Activated CD4-positive, alpha-beta T cell treated with anti-CD3 and anti-CD28 coated beads for 1 hour (primary cell): ENCODE measurements at regions not wholly inside any gene's neighbourhood (a gene's known extent, or its start where the extent isn't known, plus 50 kb on each side); places are given as distances from the start of the nearest gene placed in this dataset.

Experiments
- DNase-seq: peaks from one replicate; pipeline ENCODE4 v3.0.0-alpha.2; 2020

DNA sequence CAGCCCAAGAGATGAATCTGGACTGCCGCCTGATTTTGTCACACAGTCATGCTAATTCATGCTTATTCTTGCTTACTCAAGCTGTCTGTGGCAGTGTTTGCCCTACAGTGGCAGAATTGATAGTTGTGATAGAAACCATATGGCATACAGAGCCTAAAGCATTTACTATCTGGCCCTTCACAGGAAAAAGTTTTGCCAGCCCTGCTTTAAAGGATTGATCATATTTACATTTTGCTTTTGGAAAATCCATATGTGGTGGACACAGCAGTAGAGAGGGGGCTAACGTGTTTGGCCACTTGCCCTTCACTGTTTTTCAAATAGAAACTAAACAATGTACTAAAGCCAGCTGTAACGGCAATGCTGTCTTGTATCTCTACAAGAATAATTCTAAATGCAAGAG is 974.0 kb upstream of the GHITM start:
- no peak for DNase-seq

DNA sequence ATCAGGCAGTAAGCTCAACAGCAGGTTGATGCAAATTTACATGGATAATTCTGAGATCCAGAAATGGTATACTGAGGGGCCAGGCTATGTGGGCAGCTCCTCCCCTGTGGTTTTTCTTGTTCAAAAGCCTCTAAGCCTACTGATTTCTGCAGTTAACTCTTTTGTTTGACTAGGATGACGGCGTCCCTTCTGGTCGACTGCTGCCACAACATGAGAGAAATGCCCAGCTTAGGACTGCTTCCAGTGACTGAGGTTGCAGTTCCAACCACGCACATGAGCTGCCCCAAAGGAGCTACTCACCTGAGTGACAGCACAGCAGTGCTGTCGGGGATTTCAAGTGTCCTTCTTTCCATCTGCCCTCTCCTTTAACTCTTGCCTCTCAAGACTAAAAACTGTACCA is 973.0 kb upstream of the GHITM start:
- DNase-seq = no peak

DNA sequence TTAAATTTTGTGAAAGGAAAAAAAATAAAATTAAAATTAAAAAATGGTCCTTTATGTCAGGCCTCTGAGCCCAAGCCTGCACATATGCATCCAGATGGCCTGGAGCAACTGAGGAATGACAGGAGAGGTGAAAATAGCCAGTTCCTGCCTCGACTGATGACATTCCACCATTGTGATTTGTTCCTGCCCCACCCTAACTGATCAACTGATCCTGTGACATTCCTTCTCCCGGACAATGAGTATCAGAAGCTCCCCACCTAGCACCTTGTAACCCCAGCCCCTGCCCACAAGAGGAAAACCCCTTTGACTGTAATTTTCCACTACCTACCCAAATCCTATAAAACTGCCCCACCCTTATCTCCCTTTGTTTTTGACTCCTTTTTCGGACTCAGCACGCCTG is 972.2 kb upstream of the GHITM start:
- no peak for DNase-seq

DNA sequence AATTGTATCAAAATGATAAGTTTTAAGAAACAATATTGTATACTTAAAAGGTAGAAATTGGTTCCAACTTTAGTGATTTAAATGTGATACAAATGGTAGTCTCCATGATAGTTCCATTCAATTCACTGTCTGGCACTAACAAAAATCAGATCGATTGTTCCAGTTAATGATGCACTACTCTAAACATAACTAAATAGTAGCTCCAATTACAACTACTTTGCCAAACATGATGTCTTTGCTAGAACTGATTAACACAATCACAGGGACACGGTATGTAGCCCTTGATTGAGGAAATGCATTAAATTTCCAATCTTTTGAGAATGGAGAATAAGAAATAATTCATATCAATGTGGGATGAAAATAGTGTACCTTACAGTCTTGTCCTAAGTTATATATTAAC is 962.4 kb upstream of the GHITM start:
- no peak for DNase-seq

DNA sequence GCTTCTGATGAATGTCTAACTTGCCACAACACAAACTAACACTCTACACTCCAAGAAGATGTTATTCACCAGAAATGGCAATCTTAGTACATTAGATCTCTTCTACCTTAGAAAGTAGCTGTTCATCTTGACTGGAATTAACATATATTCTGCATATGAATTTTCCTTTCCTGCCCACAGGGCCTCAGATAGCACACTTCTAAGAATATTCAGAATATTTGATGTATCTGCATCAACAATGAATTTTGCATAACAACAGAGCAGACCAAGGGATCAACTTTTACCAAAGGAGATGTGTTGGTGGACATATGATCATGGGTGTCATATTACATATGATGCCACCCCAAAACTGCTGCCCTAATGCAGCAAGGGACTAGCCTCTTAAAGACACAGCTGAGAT is 960.8 kb upstream of the GHITM start:
- no peak for DNase-seq

DNA sequence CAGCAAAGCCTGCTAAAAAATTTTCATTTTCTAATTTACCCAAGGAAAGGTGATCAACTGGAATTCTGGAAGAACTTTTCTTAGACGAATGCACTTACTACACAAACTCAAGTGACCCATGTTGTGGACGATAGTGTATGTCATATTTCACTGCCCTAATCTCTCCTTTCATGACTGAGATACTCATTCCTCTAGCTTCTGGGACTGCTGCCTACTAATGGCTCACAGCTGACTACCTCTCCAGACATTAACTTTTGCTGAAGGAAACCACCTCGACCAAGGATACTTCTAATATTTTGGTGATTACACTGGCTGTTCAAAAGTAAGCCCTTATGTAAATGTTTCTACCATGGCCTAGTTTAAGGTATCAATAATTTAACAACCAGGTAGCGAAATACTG is 959.9 kb upstream of the GHITM start:
- DNase-seq = no peak

DNA sequence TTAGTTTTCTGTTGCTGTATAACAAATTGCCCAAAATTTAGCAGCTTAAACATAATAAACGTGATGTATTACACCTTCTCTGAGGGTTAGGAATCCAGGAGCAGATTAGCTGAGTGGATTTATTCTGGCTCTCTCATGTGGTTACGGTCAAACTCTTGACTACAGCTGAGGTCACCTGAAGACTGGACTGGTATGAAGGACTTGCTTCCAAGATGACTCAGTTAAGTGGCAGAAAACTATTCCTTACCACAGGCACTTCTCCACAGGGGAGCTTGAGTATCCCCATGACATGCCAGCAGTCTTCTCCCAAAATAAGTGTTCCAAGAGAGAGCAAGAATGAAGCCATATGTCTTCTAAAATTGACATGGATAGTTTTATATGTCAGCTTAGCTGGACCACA is 957.2 kb upstream of the GHITM start:
- no peak for DNase-seq

DNA sequence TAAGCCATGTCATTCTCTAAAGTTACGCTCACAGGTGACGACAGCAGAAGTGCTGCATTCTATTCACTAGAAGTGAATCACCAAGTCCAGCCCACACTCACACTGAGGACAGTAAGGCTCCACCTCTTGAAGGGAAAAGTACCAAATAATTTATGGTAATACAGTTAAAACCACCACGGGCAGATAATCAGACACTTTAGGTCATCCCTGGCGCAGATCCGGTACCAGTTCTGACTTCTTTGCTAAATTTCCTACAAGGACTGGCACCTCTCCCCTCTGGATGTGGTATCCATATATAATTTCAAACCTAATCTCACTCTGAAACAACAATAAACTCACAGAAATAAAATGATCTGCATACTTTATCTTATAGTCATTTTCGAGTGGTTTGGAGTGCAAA is 954.7 kb upstream of the GHITM start:
- no peak for DNase-seq

DNA sequence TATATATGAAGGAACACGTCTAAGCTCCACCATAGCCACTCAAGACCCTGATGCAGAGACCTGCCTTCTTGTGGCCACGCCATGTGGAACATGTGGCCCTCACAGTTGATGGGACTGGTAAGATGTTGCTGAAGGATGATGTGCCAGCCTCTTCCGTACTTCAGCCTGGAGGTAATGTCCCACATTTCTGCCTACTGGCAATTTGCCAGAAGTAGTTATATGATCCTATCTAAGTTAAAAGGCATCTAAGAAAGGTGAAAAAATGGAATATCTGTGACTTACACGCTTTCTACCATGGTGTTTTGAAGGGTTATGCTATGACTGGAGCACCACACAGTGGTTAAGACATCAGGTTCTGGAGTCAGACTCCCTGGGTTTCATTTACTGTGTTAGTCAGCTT is 948.7 kb upstream of the GHITM start:
- DNase-seq = no peak

DNA sequence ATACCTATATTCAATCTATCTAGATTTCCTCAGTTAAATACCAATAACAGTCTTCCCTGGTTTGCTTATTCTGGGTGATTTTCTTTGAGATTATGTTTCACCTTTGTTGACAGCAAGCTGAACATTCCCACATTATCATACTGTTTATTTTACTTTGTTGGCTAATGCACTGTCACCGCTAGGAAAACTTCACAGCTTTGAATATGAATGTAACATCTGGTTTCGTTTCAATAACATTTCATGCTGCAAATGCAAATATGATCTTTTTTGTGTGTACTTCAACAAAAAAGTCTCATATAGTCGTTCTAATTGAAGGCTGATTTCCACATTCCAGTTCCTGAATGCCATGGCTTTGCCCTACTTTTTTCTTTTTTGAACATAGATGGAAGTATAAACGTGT is 946.3 kb upstream of the GHITM start:
- no peak for DNase-seq

DNA sequence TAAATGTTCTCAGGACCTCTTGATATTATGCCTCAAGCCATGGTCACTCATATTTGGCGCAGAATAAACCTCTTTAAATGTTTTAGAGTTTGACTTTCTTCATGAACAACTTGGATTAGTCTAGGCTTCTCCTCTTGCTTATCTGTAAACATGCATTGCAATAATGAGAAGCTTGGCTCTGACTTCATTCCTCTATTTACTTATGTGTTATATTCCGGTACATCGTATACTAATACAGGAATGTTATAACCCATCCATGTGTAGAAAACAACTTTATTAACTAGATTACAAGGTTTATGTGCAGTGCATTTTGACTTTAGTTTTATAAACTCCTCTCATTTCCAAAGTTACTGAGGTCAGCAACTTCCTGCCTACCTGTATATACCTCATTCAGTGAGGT is 944.3 kb upstream of the GHITM start:
- DNase-seq = no peak

DNA sequence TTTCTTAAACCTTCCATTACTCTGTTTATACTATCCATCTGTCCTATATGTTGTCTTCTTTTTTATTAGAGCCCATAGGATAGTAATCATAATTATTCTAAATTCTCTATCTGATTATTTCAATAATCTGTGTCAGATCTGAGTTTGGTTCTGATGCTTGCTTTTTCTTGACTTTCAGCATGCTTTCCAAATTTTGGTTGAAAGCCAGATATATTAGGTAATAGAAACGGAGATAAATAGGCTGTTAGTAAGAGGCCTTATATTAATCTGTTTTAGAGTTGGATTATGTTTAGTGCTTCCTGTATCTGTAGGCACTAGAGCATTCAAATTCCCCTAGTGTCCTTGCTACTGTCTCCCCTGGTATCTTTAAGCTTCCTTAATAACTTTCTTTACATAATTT is 939.9 kb upstream of the GHITM start:
- no peak for DNase-seq

DNA sequence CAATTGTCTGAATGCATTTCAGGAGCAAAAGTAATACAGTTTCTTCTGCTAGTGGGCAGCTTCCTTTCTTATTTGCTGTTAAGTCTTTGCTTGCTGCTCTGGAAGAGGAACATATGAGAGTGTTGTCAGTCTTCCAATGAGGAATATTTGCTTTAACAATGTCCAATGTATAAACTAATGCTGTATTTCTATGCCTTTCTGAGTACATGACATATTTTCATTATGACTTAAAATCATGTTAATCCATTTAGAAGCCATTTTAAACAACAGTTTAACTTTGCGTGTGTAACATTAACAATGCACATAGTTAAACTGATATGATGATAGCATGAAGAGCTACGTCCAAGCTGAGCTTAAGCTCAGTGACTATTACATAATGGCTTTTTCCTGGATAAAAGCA is 933.4 kb upstream of the GHITM start:
- DNase-seq = no peak

DNA sequence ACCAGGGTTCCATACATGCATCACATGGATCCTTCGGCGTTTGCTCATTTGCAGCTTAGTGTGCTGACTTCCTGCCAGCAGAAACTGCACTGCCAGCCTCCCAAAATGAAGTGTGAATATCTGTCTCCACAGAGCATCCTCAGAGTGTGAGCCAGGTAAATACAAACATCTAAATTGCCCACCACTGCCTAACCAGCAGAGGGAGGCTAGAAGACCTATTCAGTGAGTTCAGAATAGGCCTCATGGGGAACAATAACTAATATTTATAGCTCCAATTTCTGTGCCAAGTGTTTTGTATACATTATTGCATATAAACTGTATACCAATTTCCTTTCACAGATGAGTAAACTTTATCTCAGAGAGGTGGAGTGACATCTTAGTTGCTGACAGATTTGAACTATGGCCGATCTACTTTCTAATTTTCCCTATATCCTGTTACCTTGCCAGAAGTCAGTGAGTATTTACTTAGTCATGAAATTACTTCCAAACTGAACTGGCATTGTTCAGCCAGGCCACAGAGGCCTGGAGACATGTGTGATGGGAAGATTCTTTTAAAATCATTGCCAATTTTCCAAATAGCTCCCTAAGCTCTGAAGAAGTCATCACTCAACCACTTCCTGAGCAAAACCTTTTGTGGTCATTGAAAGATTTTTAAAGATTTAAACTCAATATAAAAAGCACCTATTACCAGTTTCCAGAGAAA is 926.5 kb upstream of the GHITM start:
- no peak for DNase-seq

DNA sequence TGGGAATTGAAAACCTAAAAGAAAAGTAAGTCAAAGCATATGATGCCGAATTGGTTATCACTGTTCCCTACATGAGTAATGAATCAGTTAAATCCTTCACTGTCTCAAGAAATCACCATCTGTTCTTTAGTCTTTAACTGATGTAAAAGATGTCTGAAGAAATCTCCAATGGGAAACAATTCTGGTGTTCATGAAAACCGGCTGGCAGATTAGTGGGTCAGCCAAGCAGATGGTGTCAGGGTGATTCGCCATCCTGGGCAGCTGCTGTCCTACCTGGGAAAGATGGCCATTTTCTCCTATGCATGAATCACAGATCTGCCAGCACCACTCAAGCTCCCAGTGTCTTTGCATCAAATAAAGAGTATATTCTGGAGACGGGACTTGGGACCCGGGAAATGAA is 925.2 kb upstream of the GHITM start:
- DNase-seq = no peak

DNA sequence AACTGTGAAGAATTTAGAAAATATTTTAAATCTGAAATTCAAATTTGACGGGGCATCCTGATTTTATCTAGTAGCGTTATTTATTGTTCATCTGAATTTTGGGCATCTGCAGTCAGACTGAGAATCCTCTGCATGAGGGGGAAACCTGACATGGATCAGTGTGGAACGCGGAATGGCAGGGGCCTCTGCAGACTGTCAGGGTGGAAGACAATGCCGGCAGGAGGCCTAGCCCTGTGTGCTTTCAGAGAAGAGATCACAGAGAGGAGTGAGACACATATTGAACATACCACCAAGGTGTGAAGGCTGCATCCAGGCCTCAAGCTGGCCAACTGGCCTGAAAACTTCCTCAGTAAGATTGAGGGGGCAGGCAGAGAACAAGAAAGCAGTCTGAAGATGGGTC is 921.1 kb upstream of the GHITM start:
- DNase-seq = no peak

DNA sequence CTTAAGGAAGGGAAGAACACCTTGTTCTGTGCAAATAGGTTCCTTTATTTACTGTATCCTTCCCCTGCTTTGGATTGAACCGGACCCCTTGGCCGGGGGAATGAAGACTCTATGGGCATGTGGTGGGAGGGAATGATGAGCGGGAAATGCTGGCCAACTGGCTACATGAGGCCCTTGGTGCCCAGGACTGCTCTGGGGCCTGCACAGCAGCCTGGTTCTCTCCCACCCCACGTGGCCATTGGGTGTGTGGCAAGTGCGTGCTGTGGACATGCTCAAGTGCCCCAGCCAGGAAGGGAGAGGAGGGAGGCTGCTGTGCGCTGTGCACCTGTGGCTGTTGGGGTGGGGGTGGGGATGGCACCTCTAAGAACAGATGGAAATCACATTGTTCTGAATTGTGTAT is 917.0 kb upstream of the GHITM start:
- no peak for DNase-seq

DNA sequence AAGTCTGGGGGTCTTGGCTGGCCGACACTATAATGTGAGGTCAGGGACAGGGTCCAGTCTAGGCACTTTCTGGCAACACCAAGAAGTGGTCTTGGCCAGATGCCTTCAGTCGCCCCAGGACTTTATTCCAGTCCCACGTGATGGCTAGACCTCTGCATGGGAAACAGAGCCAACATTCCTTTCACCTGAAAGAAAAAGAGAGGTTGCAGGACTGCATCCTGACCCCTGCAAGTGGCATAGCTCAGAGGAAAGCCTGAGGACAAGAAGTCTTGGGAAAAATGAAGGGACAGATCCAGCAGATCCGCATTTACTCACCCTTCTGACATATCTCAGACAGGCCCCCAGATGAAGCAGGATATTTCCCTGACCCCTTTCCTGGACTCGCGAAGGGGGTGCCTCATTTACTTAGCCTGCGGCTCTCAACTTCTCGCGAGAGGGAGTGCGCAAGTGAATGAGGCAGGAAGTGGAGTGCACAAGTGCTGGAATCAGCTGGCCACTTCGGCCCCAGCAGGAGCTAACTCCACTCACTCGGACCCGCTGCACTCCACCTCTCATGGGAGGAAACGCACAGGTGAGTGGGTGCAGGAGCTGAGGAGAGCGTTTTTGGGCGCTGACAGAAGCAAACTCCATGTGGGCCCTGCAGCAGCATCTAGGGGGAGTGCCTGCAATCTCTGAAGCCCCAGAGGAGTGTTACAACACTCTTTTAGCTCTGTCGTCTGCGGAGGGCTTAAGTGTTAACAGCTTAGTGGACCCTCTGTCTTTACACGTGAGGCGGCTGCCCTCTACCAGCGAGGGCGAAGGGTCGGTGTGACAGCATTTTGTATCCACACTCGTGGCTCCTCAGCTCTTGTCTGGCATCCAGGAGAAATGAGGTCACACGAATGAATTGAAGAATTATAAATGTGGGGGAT is 916.2 kb upstream of the GHITM start:
- DNase-seq = no peak

DNA sequence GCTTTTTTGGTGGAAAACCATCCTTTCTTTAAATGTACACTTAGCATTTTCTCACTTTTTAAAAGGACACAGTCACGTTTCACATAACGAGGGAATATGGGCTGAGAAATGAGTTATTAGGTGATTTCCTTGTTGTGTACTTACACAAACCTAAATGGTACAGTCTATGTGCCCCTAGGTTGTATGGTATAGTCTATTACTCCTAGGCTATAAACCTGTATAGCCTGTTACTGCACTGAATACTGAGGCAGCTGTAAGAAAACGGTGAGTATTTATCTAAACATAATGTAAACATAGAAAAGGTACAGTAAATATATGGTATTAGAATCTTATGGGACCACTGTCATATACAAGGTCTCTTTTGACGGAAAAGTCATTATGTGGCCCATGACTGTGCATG is 913.5 kb upstream of the GHITM start:
- no peak for DNase-seq

DNA sequence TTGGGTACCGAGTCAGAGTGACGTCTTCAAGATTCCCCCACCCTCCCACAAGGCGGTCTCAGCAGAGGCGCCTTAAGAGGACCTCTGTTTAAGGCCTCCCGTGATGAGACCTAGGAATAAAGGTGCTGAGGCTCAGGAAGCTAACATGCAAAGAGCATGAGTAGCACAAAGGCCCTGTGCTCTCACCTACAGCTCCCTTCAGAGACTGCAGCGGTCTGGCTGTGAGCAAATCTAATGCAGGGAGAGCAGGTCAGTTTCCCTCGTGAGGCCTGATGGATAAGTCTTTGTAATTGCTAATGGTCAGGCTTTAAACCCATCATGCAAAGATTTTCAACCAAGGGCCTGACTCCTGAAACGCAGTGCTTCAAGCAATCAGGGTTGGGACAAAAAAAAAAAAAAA is 909.3 kb upstream of the GHITM start:
- no peak for DNase-seq

DNA sequence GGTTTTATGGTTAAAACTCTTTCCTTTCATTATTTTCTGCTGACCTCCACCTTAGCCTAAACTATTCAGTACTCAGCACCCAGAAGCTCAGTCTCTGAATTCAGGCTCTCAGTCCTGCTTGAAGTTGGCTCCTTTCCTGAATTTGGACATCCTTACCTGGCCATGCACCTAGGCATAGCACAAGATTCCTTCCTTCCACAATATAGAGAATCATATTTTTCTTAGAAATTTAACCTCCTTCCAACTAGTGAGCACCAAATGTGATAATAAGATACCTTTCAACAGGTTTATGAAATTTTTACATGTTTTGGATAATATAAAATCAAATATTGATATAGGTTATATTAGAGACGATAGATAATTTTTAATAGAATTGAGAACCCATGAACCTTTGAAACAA is 905.6 kb upstream of the GHITM start:
- no peak for DNase-seq

DNA sequence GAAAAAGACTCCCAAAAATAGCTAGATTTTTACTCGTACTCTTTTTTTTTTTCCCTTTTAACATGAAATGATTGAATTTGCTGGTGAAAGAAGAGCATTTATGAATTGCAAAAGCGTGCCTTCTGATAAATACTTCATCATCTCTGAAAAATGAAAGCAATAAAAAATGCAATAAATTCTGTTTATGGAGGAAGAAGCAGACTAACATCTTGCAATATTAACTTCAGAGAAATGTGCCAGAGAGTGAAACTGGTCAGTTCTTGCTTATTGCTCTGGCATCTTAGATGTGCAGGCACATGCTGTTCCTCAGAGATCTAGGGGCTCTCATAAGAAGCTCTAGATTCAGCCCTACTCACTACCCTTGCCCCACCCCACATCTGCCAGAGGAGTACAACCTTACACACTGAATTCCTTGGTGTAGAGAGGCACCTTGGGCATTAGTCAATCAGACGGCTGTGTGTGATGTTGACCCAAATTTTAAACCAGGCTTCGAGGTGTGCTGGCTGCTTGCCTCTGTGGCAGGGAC is 891.1 kb upstream of the GHITM start:
- DNase-seq = no peak

DNA sequence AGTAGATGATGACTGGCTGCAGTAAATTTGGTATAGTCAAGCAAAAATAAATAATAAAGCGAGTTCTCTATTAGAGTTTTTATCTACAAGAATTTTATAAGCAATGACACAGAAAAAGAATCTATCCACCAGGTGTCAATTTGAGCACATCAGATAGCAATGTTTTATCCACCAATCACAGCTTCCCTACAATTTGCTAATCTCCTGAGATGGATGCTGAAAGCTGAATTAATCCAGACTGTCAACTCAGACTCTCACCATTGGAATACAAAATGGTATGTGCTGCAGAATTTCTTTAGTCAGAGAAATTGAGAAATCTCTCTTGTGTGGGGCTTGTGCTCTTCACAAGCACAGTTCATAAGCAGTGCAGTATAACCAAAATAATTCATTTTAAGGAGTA is 888.9 kb upstream of the GHITM start:
- DNase-seq = no peak

DNA sequence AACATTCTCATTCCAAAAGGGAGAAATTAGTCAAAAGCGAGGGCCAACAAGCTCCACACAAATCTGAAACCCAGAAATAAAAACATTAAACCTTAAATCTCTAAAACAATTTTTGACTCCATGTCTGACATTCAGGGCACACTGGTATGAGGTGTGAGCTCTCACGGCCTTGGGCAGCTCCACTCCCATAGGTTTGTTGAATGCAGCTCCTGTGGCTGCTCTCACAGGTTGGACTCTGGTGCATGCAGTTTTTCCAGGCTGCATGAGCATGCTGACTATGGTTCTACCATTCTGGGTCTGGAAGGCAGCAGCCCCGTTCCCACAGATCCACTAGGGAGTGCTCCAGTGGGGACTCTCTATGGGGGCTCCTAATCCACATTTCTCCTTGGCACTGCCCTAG is 887.1 kb upstream of the GHITM start:
- no peak for DNase-seq

DNA sequence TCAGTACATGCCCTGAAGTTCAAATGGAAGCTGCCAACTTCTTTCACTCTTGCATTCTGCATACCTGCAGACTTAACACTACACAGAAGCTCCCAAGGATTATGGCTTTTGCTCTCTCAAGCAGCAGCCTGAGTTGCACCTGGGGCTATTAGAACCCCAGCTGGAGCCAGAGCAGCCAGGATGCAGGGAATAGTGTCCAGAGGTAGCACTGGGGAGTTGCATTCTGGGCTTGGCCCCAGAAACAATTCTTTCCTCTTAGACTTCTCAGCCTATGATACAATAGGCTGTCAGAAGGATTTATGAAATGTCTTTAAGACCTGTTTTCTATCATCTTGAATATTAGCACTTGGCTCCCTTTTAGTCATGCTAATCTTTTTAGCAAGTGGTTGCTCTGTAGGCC is 886.7 kb upstream of the GHITM start:
- DNase-seq = no peak
